ENCODE measurements at regions not wholly inside any gene's neighbourhood (a gene's known extent, or its start where the extent isn't known, plus 50 kb on each side); places are given as distances from the start of the nearest gene placed in this dataset.

- Histone ChIP-seq H3K4me1 (ENCODE audit: insufficient read depth, low read length) (no peaks in the 10 kb centered on the region), H3K9ac (ENCODE audit: low read depth, low read length) (no peak overlapping the region), H3K36me3 (ENCODE audit: insufficient read depth, low read length) (no peaks in the 10 kb centered on the region), H3K9me3 (ENCODE audit: control insufficient read depth, insufficient read depth, low read length) (peaks cover 3% of the 10 kb centered on the region; the same call in 1 of the 2 replicates)
Observed at GRCh38 chr12:42935756-42936155, 346.2 kb upstream of the PRICKLE1 start.

DNA sequence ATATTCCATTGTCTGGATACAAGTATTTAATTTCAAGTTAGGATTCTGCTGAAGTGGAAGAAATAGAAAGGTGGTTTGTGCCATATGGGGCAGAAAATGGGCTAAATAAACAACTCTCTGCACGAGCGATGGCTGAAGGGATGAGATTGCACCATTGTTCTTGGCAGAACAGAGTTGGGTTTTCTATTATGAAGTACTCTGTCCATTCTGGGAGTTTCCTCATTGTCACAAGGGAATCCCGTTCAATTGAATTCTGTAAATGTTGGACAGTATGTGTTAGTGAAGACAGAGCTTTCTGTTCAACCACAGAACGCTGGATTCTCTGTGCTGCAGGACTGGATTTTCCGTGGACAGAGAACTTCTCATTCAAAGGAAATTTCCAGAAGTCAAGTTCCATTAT is 345.5 kb upstream of the PRICKLE1 start:
- no peaks in the 10 kb centered on the region for H3K36me3 ChIP-seq (ENCODE audit: insufficient read depth, low read length)
- H3K9me3 ChIP-seq (ENCODE audit: control insufficient read depth, insufficient read depth, low read length), result no peaks in the 10 kb centered on the region; the same call in 1 of the 2 replicates
- H3K4me1 ChIP-seq (ENCODE audit: insufficient read depth, low read length), result no peaks in the 10 kb centered on the region
- no peak overlapping the region for H3K9ac ChIP-seq (ENCODE audit: low read depth, low read length)

GRCh38 chr12:42933461-42934081 is 344.0 kb upstream of the PRICKLE1 start:
- no peak overlapping the region for H3K9ac ChIP-seq (ENCODE audit: low read depth, low read length)
- no peaks in the 10 kb centered on the region for H3K36me3 ChIP-seq (ENCODE audit: insufficient read depth, low read length)

DNA sequence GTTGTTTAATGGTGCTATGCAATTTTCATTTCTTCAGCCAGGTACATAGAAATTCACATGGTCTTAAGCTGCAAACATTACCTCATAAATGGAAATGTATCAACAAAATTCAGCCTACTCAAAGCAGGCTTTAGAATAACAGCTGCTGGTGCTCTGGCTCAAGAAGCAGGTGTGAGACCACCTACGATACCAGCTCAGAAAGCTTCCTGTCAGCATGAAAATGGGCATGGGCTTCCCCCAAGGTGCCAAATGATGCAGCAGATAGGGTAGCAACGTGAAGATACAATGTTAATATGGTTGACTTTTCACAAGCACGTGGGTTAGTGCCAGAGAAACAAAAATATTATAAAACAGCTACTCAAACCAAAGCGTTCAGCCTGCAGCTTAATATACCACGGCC is 343.4 kb upstream of the PRICKLE1 start:
- H3K4me1 ChIP-seq (ENCODE audit: insufficient read depth, low read length), result no peaks in the 10 kb centered on the region
- H3K9me3 ChIP-seq (ENCODE audit: control insufficient read depth, insufficient read depth, low read length), result no peaks in the 10 kb centered on the region; the same call in 1 of the 2 replicates
- H3K9ac ChIP-seq (ENCODE audit: low read depth, low read length), result no peak overlapping the region
- no peaks in the 10 kb centered on the region for H3K36me3 ChIP-seq (ENCODE audit: insufficient read depth, low read length)

More at GRCh38 chr12:42933461-42934081, 344.0 kb upstream of the PRICKLE1 start:
- no peaks in the 10 kb centered on the region for H3K4me1 ChIP-seq (ENCODE audit: insufficient read depth, low read length)
- H3K9me3 ChIP-seq (ENCODE audit: control insufficient read depth, insufficient read depth, low read length), result no peaks in the 10 kb centered on the region; the same call in 1 of the 2 replicates

GRCh38 chr12:42926232-42926631 is 336.7 kb upstream of the PRICKLE1 start:
- no peaks in the 10 kb centered on the region; the same call in 1 of the 2 replicates for H3K9me3 ChIP-seq (ENCODE audit: control insufficient read depth, insufficient read depth, low read length)

DNA sequence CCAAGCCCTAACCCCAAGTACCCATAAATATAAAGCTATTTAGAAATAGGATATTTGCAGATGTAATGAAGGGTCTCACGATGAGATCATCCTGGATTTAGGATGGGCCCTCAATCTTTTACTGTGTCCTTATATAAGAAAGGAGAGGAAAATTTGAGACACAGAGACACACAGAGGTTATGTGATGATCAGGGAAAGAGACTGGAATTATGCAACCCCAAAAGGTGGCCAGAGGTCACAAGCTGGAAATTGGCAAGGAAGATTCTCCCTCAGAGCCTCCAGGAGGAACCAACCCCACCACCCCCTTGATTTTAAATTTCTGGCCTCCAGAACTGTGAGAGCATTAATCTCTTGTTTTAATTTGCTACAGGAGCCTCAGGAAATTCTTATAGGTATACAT is 334.9 kb upstream of the PRICKLE1 start:
- no peaks in the 10 kb centered on the region for H3K9me3 ChIP-seq (ENCODE audit: control insufficient read depth, insufficient read depth, low read length)
- H3K4me1 ChIP-seq (ENCODE audit: insufficient read depth, low read length), result no peaks in the 10 kb centered on the region
- no peak overlapping the region for H3K9ac ChIP-seq (ENCODE audit: low read depth, low read length)
- no peaks in the 10 kb centered on the region for H3K36me3 ChIP-seq (ENCODE audit: insufficient read depth, low read length)

More at GRCh38 chr12:42926232-42926631, 336.7 kb upstream of the PRICKLE1 start:
- Histone ChIP-seq H3K36me3 (ENCODE audit: insufficient read depth, low read length) (no peaks in the 10 kb centered on the region), H3K9ac (ENCODE audit: low read depth, low read length) (no peak overlapping the region), H3K4me1 (ENCODE audit: insufficient read depth, low read length) (no peaks in the 10 kb centered on the region)

- no peak overlapping the region for H3K9ac ChIP-seq (ENCODE audit: low read depth, low read length)
Observed at GRCh38 chr12:42923583-42923982, 334.0 kb upstream of the PRICKLE1 start.

GRCh38 chr12:42923156-42923555 is 333.6 kb upstream of the PRICKLE1 start:
- Histone ChIP-seq H3K4me1 (ENCODE audit: insufficient read depth, low read length) (no peaks in the 10 kb centered on the region), H3K9ac (ENCODE audit: low read depth, low read length) (no peak overlapping the region), H3K9me3 (ENCODE audit: control insufficient read depth, insufficient read depth, low read length) (no peaks in the 10 kb centered on the region), H3K36me3 (ENCODE audit: insufficient read depth, low read length) (no peaks in the 10 kb centered on the region)

More at GRCh38 chr12:42923583-42923982, 334.0 kb upstream of the PRICKLE1 start:
- Histone ChIP-seq H3K4me1 (ENCODE audit: insufficient read depth, low read length) (no peaks in the 10 kb centered on the region), H3K9me3 (ENCODE audit: control insufficient read depth, insufficient read depth, low read length) (no peaks in the 10 kb centered on the region), H3K36me3 (ENCODE audit: insufficient read depth, low read length) (no peaks in the 10 kb centered on the region)

DNA sequence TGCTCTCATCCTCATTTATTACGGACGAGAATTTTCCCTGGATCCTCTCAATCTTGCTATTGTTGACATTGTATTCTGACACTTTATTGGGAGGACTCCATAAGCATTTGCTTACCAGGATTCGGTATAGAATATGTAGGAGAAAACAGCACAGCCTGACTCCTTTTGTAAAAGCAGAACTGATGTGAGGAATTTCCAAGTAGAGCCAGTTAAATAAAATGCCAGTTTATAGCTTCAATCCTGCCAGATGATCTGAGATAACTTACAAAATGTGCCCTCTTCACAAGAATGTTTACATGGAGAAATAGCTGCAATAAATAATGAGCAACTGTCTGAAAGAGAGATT is 332.9 kb upstream of the PRICKLE1 start:
- no peaks in the 10 kb centered on the region for H3K4me1 ChIP-seq (ENCODE audit: insufficient read depth, low read length)
- no peak overlapping the region for H3K9ac ChIP-seq (ENCODE audit: low read depth, low read length)
- no peaks in the 10 kb centered on the region for H3K9me3 ChIP-seq (ENCODE audit: control insufficient read depth, insufficient read depth, low read length)
- H3K36me3 ChIP-seq (ENCODE audit: insufficient read depth, low read length), result no peaks in the 10 kb centered on the region

GRCh38 chr12:42921741-42922504 is 332.4 kb upstream of the PRICKLE1 start:
- no peaks in the 10 kb centered on the region for H3K36me3 ChIP-seq (ENCODE audit: insufficient read depth, low read length)
- H3K9ac ChIP-seq (ENCODE audit: low read depth, low read length), result no peak overlapping the region
- H3K4me1 ChIP-seq (ENCODE audit: insufficient read depth, low read length), result no peaks in the 10 kb centered on the region
- H3K9me3 ChIP-seq (ENCODE audit: control insufficient read depth, insufficient read depth, low read length), result no peaks in the 10 kb centered on the region

DNA sequence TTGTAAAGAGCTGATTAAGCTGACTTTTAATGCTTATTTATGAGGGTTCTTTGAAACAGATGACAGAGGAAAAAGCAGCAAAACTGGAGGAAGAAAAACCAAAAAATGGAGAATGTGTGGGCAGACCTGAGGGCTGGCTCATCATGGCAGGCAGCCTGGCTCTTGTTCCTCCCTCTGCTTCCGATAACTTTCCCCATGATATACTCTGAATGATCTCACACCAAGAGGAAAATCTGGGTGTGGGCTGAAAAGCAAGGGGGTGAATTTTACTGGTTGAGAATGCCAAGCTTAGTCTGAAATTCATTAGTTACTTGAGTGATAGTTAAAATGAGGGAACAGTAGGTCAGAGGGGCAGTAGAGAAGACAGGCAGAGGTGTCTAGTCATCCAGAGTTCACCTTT is 330.1 kb upstream of the PRICKLE1 start:
- Histone ChIP-seq H3K4me1 (ENCODE audit: insufficient read depth, low read length) (no peaks in the 10 kb centered on the region), H3K36me3 (ENCODE audit: insufficient read depth, low read length) (no peaks in the 10 kb centered on the region)

GRCh38 chr12:42918443-42918842 is 328.9 kb upstream of the PRICKLE1 start:
- Histone ChIP-seq H3K4me1 (ENCODE audit: insufficient read depth, low read length) (no peaks in the 10 kb centered on the region), H3K9me3 (ENCODE audit: control insufficient read depth, insufficient read depth, low read length) (no peaks in the 10 kb centered on the region; the same call in 1 of the 2 replicates), H3K9ac (ENCODE audit: low read depth, low read length) (no peak overlapping the region), H3K36me3 (ENCODE audit: insufficient read depth, low read length) (no peaks in the 10 kb centered on the region)

More for the DNA sequence above, 330.1 kb upstream of the PRICKLE1 start:
- Histone ChIP-seq H3K9me3 (ENCODE audit: control insufficient read depth, insufficient read depth, low read length) (no peaks in the 10 kb centered on the region), H3K9ac (ENCODE audit: low read depth, low read length) (no peak overlapping the region)

GRCh38 chr12:42916143-42916542 is 326.6 kb upstream of the PRICKLE1 start:
- Histone ChIP-seq H3K9ac (ENCODE audit: low read depth, low read length) (no peak overlapping the region), H3K9me3 (ENCODE audit: control insufficient read depth, insufficient read depth, low read length) (no peaks in the 10 kb centered on the region; the same call in 1 of the 2 replicates), H3K36me3 (ENCODE audit: insufficient read depth, low read length) (no peaks in the 10 kb centered on the region), H3K4me1 (ENCODE audit: insufficient read depth, low read length) (no peaks in the 10 kb centered on the region)

DNA sequence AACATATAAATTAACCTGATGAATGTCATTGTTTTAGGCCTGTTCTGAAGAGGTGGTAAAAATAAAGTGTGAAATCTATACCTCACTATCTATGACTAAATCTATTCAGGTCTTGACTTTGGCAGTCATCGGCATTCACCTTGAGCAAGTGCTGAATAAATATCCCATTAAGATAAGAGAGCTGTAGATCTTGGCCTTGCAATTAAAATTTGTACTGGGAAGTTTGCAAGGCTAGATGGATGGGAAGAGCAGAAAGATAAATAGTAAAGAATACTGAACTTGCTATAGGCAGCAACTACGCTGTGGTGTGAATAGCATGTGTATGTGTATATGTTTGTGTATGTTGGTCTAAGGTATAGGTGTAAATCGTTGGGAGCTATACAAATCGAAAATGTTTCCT is 325.9 kb upstream of the PRICKLE1 start:
- Histone ChIP-seq H3K9ac (ENCODE audit: low read depth, low read length) (no peak overlapping the region), H3K4me1 (ENCODE audit: insufficient read depth, low read length) (no peaks in the 10 kb centered on the region), H3K9me3 (ENCODE audit: control insufficient read depth, insufficient read depth, low read length) (no peaks in the 10 kb centered on the region; the same call in 1 of the 2 replicates), H3K36me3 (ENCODE audit: insufficient read depth, low read length) (no peaks in the 10 kb centered on the region)

- Histone ChIP-seq H3K9me3 (ENCODE audit: control insufficient read depth, insufficient read depth, low read length) (no peaks in the 10 kb centered on the region; the same call in 1 of the 2 replicates), H3K4me1 (ENCODE audit: insufficient read depth, low read length) (no peaks in the 10 kb centered on the region), H3K36me3 (ENCODE audit: insufficient read depth, low read length) (no peaks in the 10 kb centered on the region), H3K9ac (ENCODE audit: low read depth, low read length) (no peak overlapping the region)
Observed at GRCh38 chr12:42912367-42912766, 322.8 kb upstream of the PRICKLE1 start.
